Activated B cell treated with CpG ODN at 0.5 μM for 24 hours (primary cell): ENCODE measurements at regions not wholly inside any gene's neighbourhood (a gene's known extent, or its start where the extent isn't known, plus 50 kb on each side); places are given as distances from the start of the nearest gene placed in this dataset.

ENCODE experiments used
- ATAC-seq: fragments of 200-7000 bp; cut with Tn5 transposase; one replicate; pipeline ENCODE4 v1.10.0; 2021; ENCODE audit warnings: low read depth, mild to moderate bottlenecking, moderate library complexity
- CTCF ChIA-PET: fragments of 350-600 bp; sonication (Branson Sonifier 250); formaldehyde crosslinking; loops from one replicate; lab custom pipeline; 2021; ENCODE audit warnings: antibody characterized with exemption; lab: Charles Lee
- POLR2A ChIA-PET: fragments of 350-600 bp; sonication (Branson Sonifier 250); formaldehyde crosslinking; loops from one replicate; lab custom pipeline; 2021; ENCODE audit warnings: antibody characterized with exemption; lab: Charles Lee
- DNase-seq: peaks from one replicate; pipeline ENCODE4 v3.0.0; 2022
- H3K27ac Mint-ChIP-seq: one replicate; pipeline ENCODE4 v1.8.0; 2020; ENCODE audit warnings: mixed read lengths
- H3K27me3 Mint-ChIP-seq: one replicate; pipeline ENCODE4 v1.8.0; 2021; ENCODE audit warnings: mixed read lengths
- H3K36me3 Mint-ChIP-seq: one replicate; pipeline ENCODE4 v1.8.0; 2021; ENCODE audit warnings: low read depth, mixed read lengths
- H3K4me1 Mint-ChIP-seq: one replicate; pipeline ENCODE4 v1.8.0; 2021; ENCODE audit warnings: mixed read lengths
- H3K4me3 Mint-ChIP-seq: one replicate; pipeline ENCODE4 v1.8.0; 2020; ENCODE audit warnings: mild to moderate bottlenecking, mixed read lengths
- H3K9me3 Mint-ChIP-seq: one replicate; pipeline ENCODE4 v1.8.0; 2020; ENCODE audit warnings: mixed read lengths
- intact Hi-C: fragments of 100-400 bp; cut with micrococcal nuclease; formaldehyde crosslinking; loops from one replicate; pipeline ENCODE4 v1.15.1; 2024
- TF ChIP-seq, protein P1 (sequence below): fragments of 200-600 bp; IDR thresholded peaks from one replicate; pipeline ENCODE4 v1.8.0; 2022; ENCODE audit warnings: antibody characterized with exemption, mild to moderate bottlenecking

DNA sequence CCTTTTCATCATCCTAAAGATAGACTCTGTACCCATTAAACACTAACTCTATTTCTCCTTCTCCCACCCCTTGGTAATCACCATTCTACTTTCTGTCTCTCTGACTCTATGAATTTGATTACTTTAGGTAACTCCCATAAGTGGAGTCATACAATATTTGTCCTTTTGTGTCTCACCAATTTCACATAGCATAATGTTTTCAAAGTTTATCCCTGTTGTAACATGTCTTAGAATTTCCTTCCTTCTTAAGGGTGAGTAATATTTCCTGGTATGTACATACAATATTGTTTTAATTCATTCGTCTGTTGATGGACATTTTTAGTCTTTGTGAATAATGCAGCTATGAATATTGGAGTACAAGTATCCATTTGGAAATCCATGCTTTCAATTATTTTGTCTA, 50.9 kb upstream of the CDCA7L start:
- no peaks in the 10 kb centered on the region for H3K9me3 Mint-ChIP-seq
- peaks cover 3% of the 10 kb centered on the region for H3K27me3 Mint-ChIP-seq
- no peak for ATAC-seq
- TF ChIP-seq, protein P1, sequence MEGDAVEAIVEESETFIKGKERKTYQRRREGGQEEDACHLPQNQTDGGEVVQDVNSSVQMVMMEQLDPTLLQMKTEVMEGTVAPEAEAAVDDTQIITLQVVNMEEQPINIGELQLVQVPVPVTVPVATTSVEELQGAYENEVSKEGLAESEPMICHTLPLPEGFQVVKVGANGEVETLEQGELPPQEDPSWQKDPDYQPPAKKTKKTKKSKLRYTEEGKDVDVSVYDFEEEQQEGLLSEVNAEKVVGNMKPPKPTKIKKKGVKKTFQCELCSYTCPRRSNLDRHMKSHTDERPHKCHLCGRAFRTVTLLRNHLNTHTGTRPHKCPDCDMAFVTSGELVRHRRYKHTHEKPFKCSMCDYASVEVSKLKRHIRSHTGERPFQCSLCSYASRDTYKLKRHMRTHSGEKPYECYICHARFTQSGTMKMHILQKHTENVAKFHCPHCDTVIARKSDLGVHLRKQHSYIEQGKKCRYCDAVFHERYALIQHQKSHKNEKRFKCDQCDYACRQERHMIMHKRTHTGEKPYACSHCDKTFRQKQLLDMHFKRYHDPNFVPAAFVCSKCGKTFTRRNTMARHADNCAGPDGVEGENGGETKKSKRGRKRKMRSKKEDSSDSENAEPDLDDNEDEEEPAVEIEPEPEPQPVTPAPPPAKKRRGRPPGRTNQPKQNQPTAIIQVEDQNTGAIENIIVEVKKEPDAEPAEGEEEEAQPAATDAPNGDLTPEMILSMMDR, result no peak
- intact Hi-C loops, result no loop called here
- H3K36me3 Mint-ChIP-seq, result no peaks in the 10 kb centered on the region
- CTCF ChIA-PET, result interaction anchor here (0.7 kb wide), 1 partner anchor 9 kb away, joined by 5 read pairs; no protein-coding TSS in a partner anchor
- DNase-seq, result no peak
- POLR2A ChIA-PET, result no interaction called here
- no peak overlapping the region for H3K4me3 Mint-ChIP-seq
- peaks cover 6% of the 10 kb centered on the region for H3K4me1 Mint-ChIP-seq
- no peak overlapping the region for H3K27ac Mint-ChIP-seq
